GM21447 (cell line): ENCODE measurements at regions not wholly inside any gene's neighbourhood (a gene's known extent, or its start where the extent isn't known, plus 50 kb on each side); places are given as distances from the start of the nearest gene placed in this dataset.

Experiments used
- ATAC-seq: cut with Tn5 transposase; IDR thresholded peaks from one replicate; pipeline ENCODE4 v1.9.1; 2021; ENCODE audit not compliant: unreplicated experiment

DNA sequence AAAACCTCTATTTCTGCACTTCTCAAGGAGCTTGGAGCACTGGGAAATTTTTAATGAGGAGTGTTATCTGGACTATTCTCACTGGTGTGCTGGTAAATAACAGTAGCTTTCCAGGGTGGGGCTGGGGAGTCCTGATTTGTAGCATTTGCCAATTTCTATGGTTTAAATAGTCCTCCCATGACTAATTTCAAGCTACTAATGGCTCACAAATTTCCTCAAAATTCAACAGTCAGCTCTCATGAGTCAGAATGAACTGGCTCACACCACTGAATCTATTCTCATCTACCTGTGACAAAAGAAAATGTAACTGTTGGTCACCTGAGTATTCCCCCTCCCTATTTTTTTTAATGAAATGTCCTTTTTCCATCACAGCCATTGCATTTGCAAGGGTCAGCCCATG lies 449.6 kb downstream of the KIF16B start:
- ATAC-seq: no peak

DNA sequence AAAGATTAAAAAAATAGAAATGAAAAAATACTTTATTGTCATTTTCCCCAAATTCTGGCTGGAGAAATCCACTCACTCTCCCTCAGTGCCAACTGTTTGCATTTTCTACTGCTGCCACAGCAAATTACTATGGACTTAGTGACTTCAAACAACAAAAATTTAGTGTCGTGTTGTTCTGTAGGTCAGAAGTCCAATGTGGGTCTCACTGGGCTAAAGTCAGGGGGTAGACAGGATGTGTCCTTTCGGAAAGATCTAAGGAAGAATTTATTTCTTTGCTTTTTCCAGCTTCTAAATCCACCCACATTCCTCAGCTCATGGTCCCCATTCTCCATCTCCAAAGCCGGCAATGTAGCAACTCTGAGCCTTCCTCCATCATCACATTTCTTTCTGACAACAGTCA lies 453.3 kb downstream of the KIF16B start:
- no peak for ATAC-seq

DNA sequence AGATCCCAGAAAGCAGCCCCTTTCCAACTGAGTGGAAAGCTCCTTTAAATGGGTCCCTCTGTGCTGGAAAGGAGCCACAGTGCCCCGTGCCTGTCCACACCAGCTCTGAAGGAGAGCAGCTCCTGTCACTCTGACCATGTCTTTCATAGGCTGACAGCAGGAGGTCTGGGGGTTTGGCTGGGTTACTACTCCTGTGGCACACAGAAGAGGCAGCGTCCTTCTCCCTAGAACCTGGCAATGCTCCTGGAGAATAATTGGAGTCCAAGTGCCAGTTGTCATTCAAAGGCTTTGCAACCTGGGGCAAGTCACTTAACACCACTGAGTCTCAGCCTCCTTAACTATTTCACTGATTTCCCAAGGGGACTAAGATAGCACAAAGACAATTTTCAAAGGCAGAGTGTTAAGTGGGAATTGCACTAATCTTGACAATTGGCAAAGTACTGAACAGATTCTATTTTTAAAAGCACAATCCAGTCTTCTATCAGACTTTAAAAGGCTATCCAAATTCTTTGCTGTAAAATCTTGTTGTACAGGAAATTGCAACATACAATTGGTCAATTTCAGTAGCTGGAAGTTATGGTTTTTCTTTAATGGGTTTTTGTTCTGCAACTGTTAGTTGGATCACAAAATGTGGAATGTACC lies 457.2 kb downstream of the KIF16B start:
- ATAC-seq: no peak

GRCh38 chr20:16113736-16114135 lies 459.5 kb downstream of the KIF16B start:
- ATAC-seq: no peak

DNA sequence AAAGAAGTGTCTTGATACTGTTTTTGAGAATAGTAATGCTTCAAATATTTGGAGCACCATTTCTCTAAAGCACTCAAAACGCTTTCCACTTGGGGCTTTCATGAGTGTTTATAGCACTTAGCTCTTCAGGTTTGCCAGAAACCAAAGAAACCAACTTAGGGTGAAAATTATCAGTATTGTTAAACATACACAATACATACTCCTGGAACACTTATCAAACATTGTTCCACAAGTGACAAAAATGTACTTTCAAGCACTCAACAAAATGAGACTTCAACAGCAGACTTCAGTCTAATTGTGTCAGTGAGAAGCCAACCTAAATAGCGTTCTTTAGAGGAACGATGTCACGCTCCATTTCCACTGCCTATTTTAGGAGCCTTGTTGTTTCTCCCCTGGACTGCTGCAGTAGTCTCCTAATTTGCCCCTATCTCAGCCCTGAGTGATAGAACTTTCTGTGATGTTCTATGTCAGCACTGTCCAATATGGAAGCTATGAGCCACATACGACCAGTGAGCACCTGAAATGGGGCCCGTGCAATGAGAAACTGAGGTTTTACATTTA lies 461.3 kb downstream of the KIF16B start:
- ATAC-seq: no peak

GRCh38 chr20:16111172-16111832 lies 461.9 kb downstream of the KIF16B start:
- no peak for ATAC-seq

DNA sequence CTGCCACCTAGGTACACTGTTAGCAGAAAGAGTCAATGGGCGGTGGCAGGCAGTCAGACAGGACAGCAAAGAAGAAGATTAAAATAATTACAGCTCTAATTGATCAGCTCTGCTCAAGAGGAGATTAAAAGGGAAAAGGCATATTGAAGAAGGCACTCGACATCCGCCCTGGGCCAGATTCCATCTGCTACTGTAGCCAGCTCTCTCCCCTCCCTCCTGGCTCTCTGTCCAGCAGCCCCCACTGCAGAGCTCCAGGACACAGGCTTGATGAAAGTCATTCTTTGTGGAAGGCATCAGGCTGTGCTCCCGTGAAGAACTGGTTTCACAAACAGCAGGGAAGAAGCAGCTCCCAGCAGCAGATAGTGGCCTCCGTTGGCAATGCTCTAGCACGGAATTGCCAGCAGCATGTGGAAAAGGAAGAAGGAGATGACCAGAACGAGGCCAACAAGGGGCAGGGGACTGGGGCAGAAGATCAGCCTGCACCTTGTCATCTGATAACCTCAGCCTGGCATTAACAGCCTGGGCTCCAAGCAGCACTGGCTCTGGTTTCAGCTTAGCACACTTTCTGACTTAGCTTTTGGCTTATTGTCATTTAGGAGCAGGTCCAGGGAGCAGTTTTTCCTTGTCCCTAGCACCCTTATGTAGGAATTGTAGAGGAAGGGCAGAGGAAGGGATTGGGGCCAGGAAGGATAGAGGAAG lies 465.9 kb downstream of the KIF16B start:
- ATAC-seq: no peak

GRCh38 chr20:16106191-16106849 lies 466.9 kb downstream of the KIF16B start:
- ATAC-seq: no peak

GRCh38 chr20:16104783-16105182 lies 468.5 kb downstream of the KIF16B start:
- ATAC-seq: no peak
